Pancreas (tissue), 10 donors: ENCODE measurements at regions not wholly inside any gene's neighbourhood (a gene's known extent, or its start where the extent isn't known, plus 50 kb on each side); places are given as distances from the start of the nearest gene placed in this dataset.

Experiments used
- ATAC-seq, 4 donors: fragments of 200-7000 bp; cut with Tn5 transposase; one replicate each; pipeline versions ENCODE4 v1.8.0 to v1.9.1; 2020; ENCODE audit warnings: mild to moderate bottlenecking in 4 of 4, moderate library complexity in 4 of 4
- DNase-seq, 6 donors: peaks; one replicate each; pipeline ENCODE4 v3.0.0-alpha.2; 2020
- FAIRE-seq: peaks from 2 replicates; lab custom pipeline; 2012; peaks lifted over from hg19 to GRCh38; lab: Jason Lieb, UNC
- H3K27ac ChIP-seq, 4 donors: fragments of 200-600 bp; sonication (generic); 1 replicate in 3 of 4; 2 replicates in 1 of 4; pipeline versions ENCODE4 v1.5.0 to v1.8.0; 2020
- H3K27me3 ChIP-seq, 4 donors: fragments of 200-600 bp; one replicate each; pipeline ENCODE4 v1.8.0; 2021
- H3K36me3 ChIP-seq, 3 donors: fragments of 200-600 bp; sonication (generic) in 1 of 3; one replicate each; pipeline versions ENCODE4 v1.5.0 to v1.8.0; 2020 to 2021
- H3K4me1 ChIP-seq, 3 donors: fragments of 200-600 bp; one replicate each; pipeline ENCODE4 v1.8.0; 2021
- H3K4me3 ChIP-seq, 4 donors: fragments of 200-600 bp; sonication (generic) in 2 of 4; one replicate each; pipeline versions ENCODE4 v1.5.0 to v1.8.0; 2020 to 2021
- H3K9me3 ChIP-seq, 4 donors: fragments of 200-600 bp; one replicate each; pipeline ENCODE4 v1.8.0; 2021
- CTCF ChIP-seq, 4 donors: fragments of 200-600 bp; sonication (generic) in 3 of 4; IDR thresholded peaks; one replicate each; pipeline versions ENCODE4 v1.5.0 to v1.8.0; 2021; ENCODE audit warnings: antibody characterized with exemption in 4 of 4
- WGBS, 2 donors: extraction: QIAGEN DNeasy Blood & Tissue Kit; methylation state at CpG; one replicate each; pipeline ENCODE4 v1.1.7; 2013; 5-methylcytosine and 5-hydroxymethylcytosine counted together
- intact Hi-C, 3 donors: fragments of 100-400 bp; cut with DNase I; formaldehyde crosslinking; loops; one replicate each; pipeline versions ENCODE4 v1.11.1 to v1.14.2; 2022
- donor health status: healthy with polysubstance abuse.
- donor health status: DM: no; HTN: no; CAD: no; lungs with moderate emphysema.
- donor health status: DM: no; HTN: no; CAD: no.
- donor health status: control.
- donor health status: control.
- donor health status: Bipolar disorder and iron deficiency.
- donor health status: DM: yes; HTN: yes; CAD: no.
- donor health status: DM: no; HTN: no; CAD: no.
- donor health status: DM: no; HTN: no; CAD: no.
- donor health status: DM: yes; HTN: yes; CAD: no.

- Histone ChIP-seq H3K36me3 (no peaks in the 10 kb centered on the region), H3K4me3 (no peak overlapping the region), H3K27me3 (no peaks in the 10 kb centered on the region), H3K27ac (no peak overlapping the region), H3K4me1 (no peaks in the 10 kb centered on the region), H3K9me3 (no peaks in the 10 kb centered on the region)
- DNase-seq: no peak
- FAIRE-seq: no peak
- intact Hi-C loops: no loop called here
- WGBS, 2 donors: 92 to 97% methylated on average over 8 of the region's 8 CpGs
- ATAC-seq: no peak
- no peak for TF ChIP-seq CTCF (IDR thresholded peaks at IDR 0.05)
Observed at GRCh38 chr2:120824246-120824645, 88.6 kb downstream of the GLI2 start.

DNA sequence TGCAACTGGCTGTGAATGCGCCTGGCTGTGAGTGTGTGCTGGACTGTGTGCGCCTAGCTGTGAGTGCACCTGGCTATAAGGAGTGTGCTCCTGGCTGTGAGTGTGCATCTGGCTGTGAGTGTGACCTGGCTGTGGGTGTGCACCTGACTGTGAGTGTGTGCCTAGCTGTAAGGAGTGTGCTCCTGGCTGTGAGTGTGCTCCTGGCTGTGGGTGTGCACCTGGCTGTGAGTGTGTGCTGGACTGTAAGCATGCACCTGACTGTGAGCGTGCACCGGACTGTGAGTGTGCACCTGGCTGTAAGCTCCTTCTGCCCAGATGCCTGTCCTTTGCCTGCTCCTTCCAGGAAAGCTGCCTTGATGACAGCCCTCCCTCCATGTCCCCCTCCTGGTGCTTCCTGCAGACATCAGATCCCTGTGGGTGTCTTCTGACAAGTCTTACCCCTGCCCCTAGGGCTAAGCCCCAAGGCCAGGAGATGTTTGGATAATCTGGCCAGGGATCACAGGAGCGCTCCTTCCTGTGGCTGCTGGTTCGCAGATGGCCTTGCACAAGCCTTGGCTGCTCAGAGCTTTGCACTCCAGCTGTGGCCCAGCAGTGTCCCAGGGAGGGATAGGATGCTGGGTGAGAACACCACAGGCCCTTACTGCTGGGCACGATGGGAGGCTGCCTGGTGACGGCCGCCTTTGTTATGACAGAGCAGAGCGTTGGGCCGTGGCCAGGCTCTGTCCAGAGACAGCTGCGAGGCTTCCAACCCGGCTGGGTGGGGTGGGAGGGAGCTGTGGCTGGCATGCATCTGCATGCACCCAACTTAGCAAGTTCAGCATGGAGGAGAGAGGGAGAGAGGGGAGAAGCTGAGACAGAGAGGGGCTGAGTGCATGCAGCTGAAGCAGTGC lies 89.9 kb downstream of the GLI2 start:
- H3K27me3 ChIP-seq: no peaks in the 10 kb centered on the region
- WGBS, 2 donors: 56 to 62% methylated on average over 13 of the region's 13 CpGs
- H3K4me3 ChIP-seq: no peak overlapping the region
- no peak for DNase-seq
- H3K4me1 ChIP-seq: no peaks in the 10 kb centered on the region
- H3K9me3 ChIP-seq: no peaks in the 10 kb centered on the region
- no peak overlapping the region for H3K27ac ChIP-seq
- H3K36me3 ChIP-seq: no peaks in the 10 kb centered on the region
- intact Hi-C loops: no loop called here
- ATAC-seq: no peak
- TF ChIP-seq CTCF (IDR thresholded peaks at IDR 0.05): no peak
- no peak for FAIRE-seq

GRCh38 chr2:120826260-120826648 lies 90.6 kb downstream of the GLI2 start:
- no peak overlapping the region for H3K4me3 ChIP-seq
- no peak for TF ChIP-seq CTCF (IDR thresholded peaks at IDR 0.05)
- DNase-seq: no peak
- WGBS, 2 donors: 65 to 73% methylated on average over 10 of the region's 10 CpGs
- no peaks in the 10 kb centered on the region for H3K36me3 ChIP-seq
- H3K4me1 ChIP-seq: no peaks in the 10 kb centered on the region
- FAIRE-seq: no peak
- no peak for ATAC-seq
- intact Hi-C loops: no loop called here
- H3K27ac ChIP-seq: no peak overlapping the region
- H3K9me3 ChIP-seq: no peaks in the 10 kb centered on the region
- no peaks in the 10 kb centered on the region for H3K27me3 ChIP-seq

- intact Hi-C loops: no loop called here
- H3K36me3 ChIP-seq: no peaks in the 10 kb centered on the region
- FAIRE-seq (no peak), DNase-seq (no peak), ATAC-seq (no peak)
- no peaks in the 10 kb centered on the region for H3K4me1 ChIP-seq
- WGBS, 2 donors: 80 to 86% methylated on average over 18 of the region's 18 CpGs
- H3K9me3 ChIP-seq: no peaks in the 10 kb centered on the region
- no peak overlapping the region for H3K4me3 ChIP-seq
- no peaks in the 10 kb centered on the region for H3K27me3 ChIP-seq
- TF ChIP-seq CTCF (IDR thresholded peaks at IDR 0.05): no peak
- H3K27ac ChIP-seq: no peak overlapping the region
Observed at GRCh38 chr2:120826716-120827410, 91.2 kb downstream of the GLI2 start.

DNA sequence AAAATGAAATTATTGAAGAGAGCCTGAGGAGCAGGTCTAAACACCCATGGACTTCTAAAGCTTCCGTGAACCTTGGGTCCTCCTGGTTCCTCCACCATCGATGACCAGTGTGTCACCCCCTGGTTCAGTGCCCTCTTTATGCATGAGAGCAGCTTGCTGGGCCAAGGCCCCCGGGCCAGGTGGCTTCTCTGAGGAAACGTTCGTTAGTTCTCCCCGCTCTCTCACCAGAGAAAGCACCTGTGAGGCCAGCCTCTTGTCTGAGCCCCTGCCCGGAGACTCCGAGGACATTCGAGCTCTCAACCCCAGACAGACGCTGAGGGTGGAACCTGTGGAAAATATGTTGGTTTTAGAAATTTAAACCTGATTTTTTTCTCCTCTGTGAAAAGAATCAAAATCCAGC lies 92.4 kb downstream of the GLI2 start:
- no peaks in the 10 kb centered on the region for H3K27me3 ChIP-seq
- no peaks in the 10 kb centered on the region for H3K4me1 ChIP-seq
- no peaks in the 10 kb centered on the region for H3K36me3 ChIP-seq
- intact Hi-C loops: no loop called here
- H3K27ac ChIP-seq: no peak overlapping the region
- DNase-seq: no peak
- FAIRE-seq: no peak
- WGBS, 2 donors: 78 to 88% methylated on average over 10 of the region's 10 CpGs
- no peak for TF ChIP-seq CTCF (IDR thresholded peaks at IDR 0.05)
- ATAC-seq: no peak
- H3K9me3 ChIP-seq: no peaks in the 10 kb centered on the region
- H3K4me3 ChIP-seq: no peak overlapping the region
